GM12878 (cell line): ENCODE measurements at regions not wholly inside any gene's neighbourhood (a gene's known extent, or its start where the extent isn't known, plus 50 kb on each side); places are given as distances from the start of the nearest gene placed in this dataset.

Source experiments
- ATAC-seq: fragments of 200-7000 bp; cut with Tn5 transposase; 3 replicates; pipeline ENCODE4 v1.9.1; 2020; ENCODE audit warnings: mild to moderate bottlenecking, moderate library complexity
- BruUV-seq: library from RNA; stranded (reverse); fragments of 400-500 nt; replicated peaks from 2 replicates; lab custom pipeline; 2021; lab: Mats Ljungman, UMichigan
- CTCF ChIA-PET: fragments of 300-600 bp; sonication (Branson Sonifier 250); formaldehyde crosslinking; extraction: SDS; loops from one replicate; lab custom pipeline; 2021; ENCODE audit warnings: inconsistent platforms; lab: Yijun Ruan, JAX
- POLR2A ChIA-PET: fragments of 350-600 bp; formaldehyde crosslinking; extraction: SDS; loops from one replicate; lab custom pipeline; 2021; ENCODE audit warnings: inconsistent platforms; lab: Charles Lee
- RAD21 ChIA-PET: fragments of 300-600 bp; sonication (Branson Sonifier 250); formaldehyde crosslinking; loops from one replicate; lab custom pipeline; 2023; ENCODE audit warnings: antibody characterized with exemption; ENCODE audit not compliant: unreplicated experiment; lab: Charles Lee
- SMC1A ChIA-PET: fragments of 300-600 bp; sonication (Branson Sonifier 250); formaldehyde crosslinking; loops from one replicate; lab custom pipeline; 2023; ENCODE audit not compliant: unreplicated experiment, uncharacterized antibody; lab: Charles Lee
- DNase-seq: peaks from one replicate; pipeline ENCODE4 v3.0.0-alpha.2; 2011; ENCODE audit warnings: low read depth, low spot score
- FAIRE-seq: peaks from 3 replicates; lab custom pipeline; 2011; peaks lifted over from hg19 to GRCh38; lab: Jason Lieb, UNC
- H2AFZ ChIP-seq: 2 replicates; pipeline ENCODE4 v1.6.0; 2011; ENCODE audit warnings: low read depth, low read length, control low read depth; ENCODE audit not compliant: control insufficient read depth
- H3K27ac ChIP-seq: 2 replicates; pipeline ENCODE4 v1.5.1; 2011; ENCODE audit warnings: control low read depth; ENCODE audit not compliant: control insufficient read depth, insufficient read depth
- H3K27me3 ChIP-seq, 2 experiments: replicated peaks in 1 of 2; 2 replicates each; pipeline versions ENCODE4 v1.6.0 to v1.6.1; 2011; ENCODE audit warnings: low read length in 1 of 2; ENCODE audit not compliant: control insufficient read depth in 2 of 2, insufficient read depth in 2 of 2
- H3K36me3 ChIP-seq, 2 experiments: 2 replicates each; pipeline ENCODE4 v1.5.1; 2011; ENCODE audit warnings: low read length in 1 of 2; ENCODE audit not compliant: control insufficient read depth in 2 of 2, insufficient read depth in 2 of 2
- H3K4me1 ChIP-seq: 2 replicates; pipeline ENCODE4 v1.6.1; 2011; ENCODE audit warnings: mild to moderate bottlenecking, low read length, moderate library complexity, mixed read lengths; ENCODE audit not compliant: control insufficient read depth, insufficient read depth
- H3K4me2 ChIP-seq: 2 replicates; pipeline ENCODE4 v1.6.0; 2011; ENCODE audit warnings: control low read depth; ENCODE audit not compliant: control insufficient read depth, insufficient read depth
- H3K4me3 ChIP-seq: fragments of 200-600 bp; sonication (generic); 2 replicates; pipeline ENCODE4 v1.5.1; 2016
- H3K79me2 ChIP-seq: 2 replicates; pipeline ENCODE4 v1.6.0; 2011; ENCODE audit warnings: low read length; ENCODE audit not compliant: control insufficient read depth, insufficient read depth
- H3K9ac ChIP-seq: 2 replicates; pipeline ENCODE4 v1.8.0; 2011; ENCODE audit warnings: low read length, control low read depth, mixed read lengths; ENCODE audit not compliant: control insufficient read depth, insufficient read depth
- H3K9me3 ChIP-seq: replicated peaks from 3 replicates; pipeline ENCODE4 v1.5.1; 2011; ENCODE audit warnings: mild to moderate bottlenecking, low read length; ENCODE audit not compliant: control insufficient read depth, insufficient read depth
- H4K20me1 ChIP-seq: 2 replicates; pipeline ENCODE4 v1.6.0; 2011; ENCODE audit not compliant: control insufficient read depth, insufficient read depth
- CHD2 ChIP-seq: IDR thresholded peaks from 2 replicates; pipeline ENCODE4 v1.6.1; 2011; ENCODE audit warnings: low read depth, low read length, improper control_type of control experiment, borderline replicate concordance
- EGR1 ChIP-seq, 2 experiments: IDR thresholded peaks; 1 replicate in 1 of 2; 2 replicates in 1 of 2; pipeline ENCODE4 v1.6.1; 2011 to 2012; ENCODE audit warnings: low read depth in 2 of 2, low read length in 2 of 2, borderline replicate concordance in 1 of 2, mild to moderate bottlenecking in 1 of 2, moderate library complexity in 1 of 2
- ETV6 ChIP-seq, 2 experiments: fragments of 450-650 bp in 1 of 2; IDR thresholded peaks in 1 of 2; conservative IDR thresholded peaks in 1 of 2; 2 replicates each; pipeline ENCODE4 v1.6.1; 2014; ENCODE audit warnings: antibody characterized with exemption in 1 of 2, borderline replicate concordance in 1 of 2, low read depth in 1 of 2, mild to moderate bottlenecking in 1 of 2, moderate library complexity in 1 of 2
- FOXM1 ChIP-seq: IDR thresholded peaks from 2 replicates; pipeline ENCODE4 v1.6.1; 2012; ENCODE audit warnings: low read depth, mild to moderate bottlenecking, inconsistent platforms, low read length, moderate library complexity
- MXI1 ChIP-seq: fragments of 150-350 bp; IDR thresholded peaks from 2 replicates; pipeline ENCODE4 v1.6.1; 2011; ENCODE audit warnings: low read depth, mild to moderate bottlenecking, inconsistent platforms, low read length, improper control_type of control experiment
- NBN ChIP-seq: fragments of 450-650 bp; IDR thresholded peaks from 2 replicates; pipeline ENCODE4 v1.6.1; 2016
- POLR2AphosphoS2 ChIP-seq: IDR thresholded peaks from 2 replicates; pipeline ENCODE4 v1.6.1; 2011; ENCODE audit warnings: low read depth, mild to moderate bottlenecking, low read length, improper control_type of control experiment, moderate library complexity
- RAD21 ChIP-seq: IDR thresholded peaks from 2 replicates; pipeline ENCODE4 v1.6.1; 2011; ENCODE audit warnings: mild to moderate bottlenecking, low read depth, low read length, moderate library complexity; ENCODE audit not compliant: insufficient read depth
- TCF3 ChIP-seq: IDR thresholded peaks from 2 replicates; pipeline ENCODE4 v1.6.1; 2012; ENCODE audit warnings: low read depth, mild to moderate bottlenecking, low read length, borderline replicate concordance; ENCODE audit not compliant: insufficient read depth
- YBX1 ChIP-seq: fragments of 450-650 bp; IDR thresholded peaks from 2 replicates; pipeline ENCODE4 v1.6.1; 2016; ENCODE audit warnings: antibody characterized with exemption
- ZNF217 ChIP-seq: fragments of 450-650 bp; IDR thresholded peaks from 2 replicates; pipeline ENCODE4 v1.6.1; 2017; ENCODE audit warnings: antibody characterized with exemption, mild to moderate bottlenecking
- ZZZ3 ChIP-seq: IDR thresholded peaks from 2 replicates; pipeline ENCODE4 v1.6.1; 2011; ENCODE audit warnings: low read depth; ENCODE audit not compliant: control insufficient read depth, insufficient read length
- in situ Hi-C: fragments of 300-500 bp; cut with MboI; formaldehyde crosslinking; loops from 9 replicates; pipeline ENCODE4 v1.14.3; 2018; ENCODE audit warnings: mixed read lengths
- intact Hi-C: fragments of 100-400 bp; cut with micrococcal nuclease; formaldehyde crosslinking; loops from one replicate; pipeline ENCODE4 v1.14.2; 2022; ENCODE audit not compliant: unreplicated experiment
- TF ChIP-seq, protein P1 (sequence below): IDR thresholded peaks from 2 replicates; pipeline ENCODE4 v1.6.1; 2011; ENCODE audit warnings: low read depth, mild to moderate bottlenecking, low read length, moderate library complexity, borderline replicate concordance; ENCODE audit errors: extremely low read depth
- TF ChIP-seq, protein P2 (sequence below): IDR thresholded peaks from 2 replicates; pipeline ENCODE4 v1.6.1; 2012; ENCODE audit warnings: mild to moderate bottlenecking, low read depth, low read length

- no peak for TF ChIP-seq EGR1 (IDR thresholded peaks at IDR 0.05; ENCODE audit: borderline replicate concordance in 1 of 2, low read depth in 2 of 2, low read length in 2 of 2)
- TF ChIP-seq YBX1 = no peak
- no peak for TF ChIP-seq CHD2
- TF ChIP-seq, protein P1, sequence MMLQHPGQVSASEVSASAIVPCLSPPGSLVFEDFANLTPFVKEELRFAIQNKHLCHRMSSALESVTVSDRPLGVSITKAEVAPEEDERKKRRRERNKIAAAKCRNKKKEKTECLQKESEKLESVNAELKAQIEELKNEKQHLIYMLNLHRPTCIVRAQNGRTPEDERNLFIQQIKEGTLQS = no peak
- TF ChIP-seq FOXM1 = no peak
- TF ChIP-seq TCF3 = no peak
- TF ChIP-seq ETV6 (conservative IDR thresholded peaks at IDR 0.05 in 1 of 2, IDR thresholded peaks at IDR 0.05 in 1 of 2; ENCODE audit: borderline replicate concordance in 1 of 2, low read depth in 1 of 2) = no peak
- no peak for TF ChIP-seq POLR2AphosphoS2
- no peak for TF ChIP-seq MXI1
- TF ChIP-seq NBN = no peak
These were observed 297.5 kb upstream of the SOX5 start (continued) for GRCh38 chr12:24246934-24247333.

DNA sequence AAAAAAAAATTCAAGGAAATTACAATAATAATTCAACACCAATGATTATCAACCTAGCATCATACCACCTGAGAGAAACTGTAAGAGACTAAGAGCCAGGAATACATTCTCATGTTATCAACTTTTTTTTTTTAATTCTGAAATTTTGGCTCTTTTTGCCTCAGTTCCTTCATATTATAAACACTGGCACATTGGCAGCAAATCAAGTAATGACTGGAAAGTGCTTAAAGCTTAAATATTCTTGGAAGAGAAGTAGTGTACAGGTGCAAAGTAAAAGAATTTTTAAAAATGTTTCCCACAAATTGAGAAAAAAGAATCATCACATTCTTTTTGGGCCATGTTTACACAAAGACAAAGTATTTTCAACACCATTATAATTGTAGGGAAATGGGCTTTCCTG lies 296.9 kb upstream of the SOX5 start:
- H3K36me3 ChIP-seq = no peaks in the 10 kb centered on the region
- no peak for DNase-seq
- no peak for ATAC-seq
- no peak for FAIRE-seq
- no peaks in the 10 kb centered on the region for H3K27me3 ChIP-seq
- H2AFZ ChIP-seq = no peak overlapping the region
- no peak overlapping the region for H3K27ac ChIP-seq
- POLR2A ChIA-PET = no interaction called here
- SMC1A ChIA-PET = no interaction called here
- H3K4me3 ChIP-seq = no peak overlapping the region
- H3K4me2 ChIP-seq = no peak overlapping the region
- in situ Hi-C loops = no loop called here
- no peak overlapping the region for H3K9ac ChIP-seq
- BruUV-seq = no TSS peak
- H3K9me3 ChIP-seq = no peaks in the 10 kb centered on the region
- intact Hi-C loops = no loop called here
- CTCF ChIA-PET = no interaction called here
- H3K79me2 ChIP-seq = no peaks in the 10 kb centered on the region
- RAD21 ChIA-PET = no interaction called here
- TF ChIP-seq RAD21 (no peak), ZNF217 (no peak), ZZZ3 (no peak)
- TF ChIP-seq, protein P2, sequence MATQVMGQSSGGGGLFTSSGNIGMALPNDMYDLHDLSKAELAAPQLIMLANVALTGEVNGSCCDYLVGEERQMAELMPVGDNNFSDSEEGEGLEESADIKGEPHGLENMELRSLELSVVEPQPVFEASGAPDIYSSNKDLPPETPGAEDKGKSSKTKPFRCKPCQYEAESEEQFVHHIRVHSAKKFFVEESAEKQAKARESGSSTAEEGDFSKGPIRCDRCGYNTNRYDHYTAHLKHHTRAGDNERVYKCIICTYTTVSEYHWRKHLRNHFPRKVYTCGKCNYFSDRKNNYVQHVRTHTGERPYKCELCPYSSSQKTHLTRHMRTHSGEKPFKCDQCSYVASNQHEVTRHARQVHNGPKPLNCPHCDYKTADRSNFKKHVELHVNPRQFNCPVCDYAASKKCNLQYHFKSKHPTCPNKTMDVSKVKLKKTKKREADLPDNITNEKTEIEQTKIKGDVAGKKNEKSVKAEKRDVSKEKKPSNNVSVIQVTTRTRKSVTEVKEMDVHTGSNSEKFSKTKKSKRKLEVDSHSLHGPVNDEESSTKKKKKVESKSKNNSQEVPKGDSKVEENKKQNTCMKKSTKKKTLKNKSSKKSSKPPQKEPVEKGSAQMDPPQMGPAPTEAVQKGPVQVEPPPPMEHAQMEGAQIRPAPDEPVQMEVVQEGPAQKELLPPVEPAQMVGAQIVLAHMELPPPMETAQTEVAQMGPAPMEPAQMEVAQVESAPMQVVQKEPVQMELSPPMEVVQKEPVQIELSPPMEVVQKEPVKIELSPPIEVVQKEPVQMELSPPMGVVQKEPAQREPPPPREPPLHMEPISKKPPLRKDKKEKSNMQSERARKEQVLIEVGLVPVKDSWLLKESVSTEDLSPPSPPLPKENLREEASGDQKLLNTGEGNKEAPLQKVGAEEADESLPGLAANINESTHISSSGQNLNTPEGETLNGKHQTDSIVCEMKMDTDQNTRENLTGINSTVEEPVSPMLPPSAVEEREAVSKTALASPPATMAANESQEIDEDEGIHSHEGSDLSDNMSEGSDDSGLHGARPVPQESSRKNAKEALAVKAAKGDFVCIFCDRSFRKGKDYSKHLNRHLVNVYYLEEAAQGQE = no peak
- H4K20me1 ChIP-seq = no peaks in the 10 kb centered on the region
- H3K4me1 ChIP-seq = no peaks in the 10 kb centered on the region
